IPS-18c (cell line): ENCODE measurements at regions not wholly inside any gene's neighbourhood (a gene's known extent, or its start where the extent isn't known, plus 50 kb on each side); places are given as distances from the start of the nearest gene placed in this dataset.

ENCODE experiments used
- H3K4me3 ChIP-seq: 2 replicates; pipeline ENCODE4 v1.7.0; 2013; ENCODE audit warnings: low read depth, mild to moderate bottlenecking, low read length, moderate library complexity; ENCODE audit not compliant: insufficient read depth
- H3K9me3 ChIP-seq: one replicate; pipeline ENCODE4 v1.6.1; 2013; ENCODE audit warnings: mild to moderate bottlenecking, low read length, moderate library complexity; ENCODE audit not compliant: control insufficient read depth, insufficient read depth

DNA sequence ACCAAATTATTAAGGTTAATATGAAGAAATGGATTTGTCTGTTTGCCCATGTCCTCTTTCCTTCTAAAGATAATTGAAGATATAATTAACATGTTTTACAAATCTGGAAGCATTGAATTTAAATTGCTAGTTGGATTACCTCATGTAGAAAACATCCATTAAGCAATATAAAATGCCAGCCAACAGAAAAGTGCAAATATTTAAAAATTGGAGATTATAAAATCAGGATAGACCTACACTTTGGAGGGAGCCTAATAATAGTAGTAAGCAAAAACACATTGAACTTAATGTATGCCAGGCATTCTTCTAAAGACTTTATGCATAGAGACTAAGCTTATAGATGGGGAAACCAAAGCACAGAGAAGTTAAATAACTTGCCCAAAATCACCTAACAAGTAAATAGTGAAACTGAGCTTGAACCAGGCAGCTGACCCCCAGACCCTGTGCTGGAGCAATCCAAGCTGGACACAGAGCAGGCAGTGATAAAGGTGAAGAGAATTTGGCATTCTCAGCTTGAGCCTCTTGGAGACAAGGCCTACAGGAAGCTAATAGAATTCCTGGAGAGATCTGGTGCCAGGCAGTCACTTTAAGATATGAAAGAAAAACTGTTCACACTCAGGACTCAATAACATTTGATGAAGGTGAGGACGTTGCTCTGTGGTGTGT, 119.8 kb downstream of the ASCL1 start:
- no peak overlapping the region for H3K4me3 ChIP-seq
- H3K9me3 ChIP-seq, result no peaks in the 10 kb centered on the region

DNA sequence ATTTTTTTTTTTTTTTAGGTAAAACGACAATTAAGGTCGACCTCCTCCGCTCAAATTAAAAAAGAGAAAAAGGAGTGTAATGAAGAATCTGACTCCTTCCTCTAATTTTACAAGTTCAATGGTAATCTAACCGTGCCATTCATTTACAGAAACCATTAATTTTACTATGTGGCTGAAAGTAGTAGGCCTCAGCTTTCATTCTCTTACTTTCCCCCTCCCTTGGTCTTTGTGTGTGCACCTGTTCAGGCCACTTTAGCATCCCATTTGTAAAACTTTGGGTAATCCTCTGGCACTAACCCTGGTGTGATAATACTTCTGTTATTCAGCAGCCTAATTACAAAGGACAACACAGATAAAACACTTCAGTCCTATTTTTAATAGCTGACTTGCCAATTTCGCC, 128.1 kb downstream of the ASCL1 start:
- no peak overlapping the region for H3K4me3 ChIP-seq
- no peaks in the 10 kb centered on the region for H3K9me3 ChIP-seq

DNA sequence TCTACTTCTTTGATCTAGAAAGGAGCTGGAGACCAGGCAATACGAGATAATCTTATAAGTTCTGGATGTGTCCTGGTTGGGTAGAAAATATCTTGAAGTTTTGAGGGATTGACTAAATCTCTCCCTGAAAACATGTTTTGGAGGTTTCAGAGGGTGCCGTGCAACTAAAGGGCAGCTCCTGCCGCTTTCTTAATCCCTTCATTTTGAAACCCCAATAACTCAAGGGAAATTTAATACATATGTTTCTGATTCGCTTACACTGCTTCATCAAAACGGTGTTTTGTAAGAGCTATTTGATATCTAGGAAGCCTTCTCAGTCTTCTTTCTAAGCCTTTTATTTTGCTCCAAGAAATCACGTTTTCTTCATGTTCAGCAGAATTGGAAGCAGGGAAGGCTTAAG, 129.0 kb downstream of the ASCL1 start:
- H3K9me3 ChIP-seq, result no peaks in the 10 kb centered on the region
- no peak overlapping the region for H3K4me3 ChIP-seq

DNA sequence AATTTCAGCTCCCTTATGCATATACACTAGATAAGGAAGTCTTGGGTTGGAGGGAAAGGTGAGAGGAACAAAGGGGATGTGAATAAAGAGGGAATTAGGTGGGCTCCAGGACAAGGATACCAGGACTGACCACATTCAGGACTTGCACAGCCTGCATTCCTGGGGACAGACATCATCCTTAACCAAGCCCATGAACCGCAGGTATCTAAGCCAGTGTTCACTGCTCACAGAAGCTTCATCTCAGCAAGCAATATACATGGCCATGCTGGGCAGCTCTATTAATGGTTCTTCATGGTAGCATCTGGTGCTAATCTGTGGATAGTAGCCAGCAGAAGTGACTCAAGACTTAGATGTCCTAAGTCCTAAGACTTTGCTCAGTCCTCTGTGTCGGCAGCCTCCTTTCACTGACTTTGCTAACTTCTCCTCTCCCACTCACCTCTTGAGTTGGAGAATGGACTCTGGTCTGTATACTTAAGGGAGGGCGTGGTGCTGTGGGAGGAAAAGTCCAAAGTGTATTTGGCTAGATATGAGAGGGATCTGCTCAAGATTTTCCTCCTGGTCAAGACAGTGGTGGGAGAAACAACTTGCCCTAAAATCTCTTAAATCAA, 136.1 kb downstream of the ASCL1 start:
- no peaks in the 10 kb centered on the region for H3K9me3 ChIP-seq
- H3K4me3 ChIP-seq, result no peak overlapping the region

DNA sequence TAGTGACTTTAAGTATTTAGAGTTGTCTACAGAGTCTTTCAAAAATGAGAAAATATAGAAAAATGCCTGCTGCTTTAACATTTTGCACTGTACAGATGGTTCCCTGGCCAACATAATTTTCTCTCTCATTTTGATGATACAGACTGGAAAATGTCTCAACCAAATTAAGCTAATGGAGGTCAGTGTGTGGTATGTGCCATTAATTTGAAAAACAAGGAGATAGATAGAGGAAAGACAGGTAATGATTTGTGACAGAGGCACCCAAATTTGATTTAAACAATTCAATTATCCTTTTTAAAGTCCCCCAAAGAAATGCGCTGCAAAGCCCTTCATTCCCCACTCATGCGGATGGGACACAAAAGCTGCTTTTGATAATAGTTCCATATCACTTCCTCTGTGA, 140.0 kb downstream of the ASCL1 start:
- H3K9me3 ChIP-seq, result no peaks in the 10 kb centered on the region
- no peak overlapping the region for H3K4me3 ChIP-seq

DNA sequence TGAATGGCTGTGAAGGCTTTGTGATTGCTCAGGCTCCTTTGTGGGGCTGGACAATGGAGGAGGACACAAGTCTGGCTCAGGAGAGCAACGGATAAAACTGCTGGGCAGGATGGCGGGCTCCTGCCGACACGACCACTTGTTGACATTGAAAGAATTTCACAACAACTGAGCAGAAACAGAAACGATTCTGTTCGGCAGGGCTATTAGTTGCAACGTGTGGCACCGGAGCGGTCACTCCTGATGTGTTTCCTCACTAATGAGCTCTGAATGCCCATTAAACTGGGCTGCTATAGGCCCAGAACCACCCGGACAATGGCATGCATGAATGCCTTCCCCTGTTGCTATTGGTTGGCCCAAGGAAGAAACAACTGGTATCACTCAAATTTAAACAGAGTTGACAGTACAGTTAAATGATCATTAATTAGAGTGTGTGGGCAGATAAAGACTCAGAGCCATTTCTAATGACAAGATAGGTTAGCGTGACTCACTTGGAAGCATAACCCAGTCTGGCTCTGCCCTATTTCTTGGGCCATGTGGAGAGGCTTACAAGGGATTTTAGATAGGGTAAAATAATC, 142.9 kb downstream of the ASCL1 start:
- H3K4me3 ChIP-seq, result no peak overlapping the region
- H3K9me3 ChIP-seq, result no peaks in the 10 kb centered on the region

DNA sequence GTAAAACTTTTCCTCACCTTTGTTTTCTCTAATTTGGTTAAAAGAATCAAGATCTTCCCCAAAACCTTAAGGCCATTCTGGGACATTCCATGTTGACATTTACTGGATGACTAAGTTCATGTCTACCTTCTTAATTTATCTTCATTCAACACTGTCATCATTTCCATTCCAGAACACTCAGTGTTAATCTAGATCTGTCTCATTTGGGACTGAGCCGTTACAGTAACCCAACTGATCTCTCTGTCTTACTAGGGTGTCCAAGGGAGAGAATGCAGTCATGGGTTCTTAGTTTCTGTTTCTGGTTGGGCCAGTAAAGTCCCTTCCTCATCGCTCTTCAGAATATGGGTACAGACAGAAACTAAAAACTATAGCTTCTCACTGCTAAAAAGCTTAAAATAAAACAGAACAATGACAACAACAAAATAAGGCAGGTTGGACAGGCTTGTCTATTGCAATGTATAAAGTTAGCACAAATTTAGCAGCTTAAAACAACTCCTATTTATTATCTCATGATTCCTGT, 144.8 kb downstream of the ASCL1 start:
- H3K4me3 ChIP-seq, result no peak overlapping the region
- no peaks in the 10 kb centered on the region for H3K9me3 ChIP-seq

DNA sequence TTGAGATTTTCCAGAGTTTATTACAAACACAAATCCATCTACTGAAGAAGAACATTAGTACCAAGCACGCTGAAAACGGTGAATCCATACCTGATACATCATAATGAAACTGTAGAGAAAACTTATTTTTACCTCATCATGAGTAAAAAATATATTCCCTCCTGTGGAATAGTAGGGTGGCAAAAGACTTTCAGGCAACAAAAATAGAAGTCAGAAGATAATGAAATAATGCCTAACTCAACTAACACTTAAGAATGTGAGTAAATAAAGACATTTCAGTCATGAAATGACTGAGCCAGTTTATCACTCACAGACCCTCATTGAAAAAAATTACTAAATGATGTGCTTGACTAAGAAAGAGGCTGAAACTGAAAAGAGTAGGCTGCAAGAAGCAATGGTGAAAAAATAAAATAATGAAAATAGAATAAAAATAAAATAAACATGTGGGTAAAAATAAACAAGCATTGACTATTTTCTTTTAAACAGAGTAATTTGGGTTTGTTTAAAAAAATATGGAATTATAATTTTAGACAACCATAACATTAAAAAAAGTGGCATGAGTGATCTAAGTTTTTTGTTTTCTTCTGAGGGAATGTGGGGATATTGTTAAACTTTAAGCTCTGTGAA, 148.6 kb downstream of the ASCL1 start:
- Histone ChIP-seq H3K9me3 (no peaks in the 10 kb centered on the region), H3K4me3 (no peak overlapping the region)

DNA sequence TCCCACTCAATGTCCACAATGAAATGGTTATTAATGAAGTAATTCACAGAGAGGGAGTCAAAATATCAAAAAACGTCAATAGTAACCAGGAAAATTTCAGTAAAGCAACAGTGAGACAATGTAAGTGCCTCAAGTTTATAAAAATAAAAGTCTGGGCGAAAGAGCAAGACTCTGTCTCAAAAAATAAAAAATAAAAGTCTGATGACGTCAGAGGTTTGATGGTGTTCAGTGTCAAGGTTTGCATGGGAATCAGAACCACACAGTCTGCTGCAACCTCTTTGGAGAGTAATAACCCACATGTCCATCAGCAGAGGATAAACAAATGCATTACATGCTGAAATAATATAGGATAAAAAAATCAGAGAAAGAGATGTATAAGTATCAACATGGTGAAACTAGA, 152.4 kb downstream of the ASCL1 start:
- Histone ChIP-seq H3K9me3 (no peaks in the 10 kb centered on the region), H3K4me3 (no peak overlapping the region)

DNA sequence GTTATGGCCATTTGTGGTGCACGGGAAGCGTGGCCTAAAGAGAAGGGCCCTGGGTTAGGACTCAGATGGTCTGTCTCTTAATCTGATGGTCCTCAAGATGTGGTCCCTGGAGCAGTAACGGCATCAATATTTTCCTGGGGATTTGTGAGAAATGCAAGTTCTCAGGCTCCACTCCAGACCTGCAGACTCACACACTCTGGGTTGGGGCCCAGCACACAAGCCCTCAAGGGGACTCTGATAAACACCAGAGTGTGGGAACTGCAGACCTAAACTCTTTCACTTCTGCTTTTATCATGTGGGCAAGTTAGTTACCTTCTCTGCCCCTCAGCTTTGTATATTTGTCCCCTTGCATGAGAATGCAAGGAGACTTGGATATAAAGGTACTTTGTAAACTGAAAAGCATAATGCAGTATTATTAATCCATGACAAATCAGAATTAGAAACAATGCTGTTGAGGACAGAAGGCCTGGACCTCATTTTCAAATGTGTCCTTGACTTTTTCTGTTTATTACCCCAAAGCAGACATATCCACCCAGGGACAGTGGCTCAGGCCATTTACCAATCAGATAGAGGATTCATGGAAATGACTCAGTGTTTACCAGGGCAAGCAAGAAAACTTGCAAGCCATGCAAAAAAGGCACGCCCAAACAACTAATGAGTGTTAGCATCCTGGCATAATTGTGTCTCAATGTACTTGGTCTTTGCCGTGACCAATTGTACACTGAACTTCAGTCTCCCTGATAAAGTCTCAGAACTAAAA, 157.0 kb downstream of the ASCL1 start:
- Histone ChIP-seq H3K4me3 (no peak overlapping the region), H3K9me3 (no peaks in the 10 kb centered on the region)

DNA sequence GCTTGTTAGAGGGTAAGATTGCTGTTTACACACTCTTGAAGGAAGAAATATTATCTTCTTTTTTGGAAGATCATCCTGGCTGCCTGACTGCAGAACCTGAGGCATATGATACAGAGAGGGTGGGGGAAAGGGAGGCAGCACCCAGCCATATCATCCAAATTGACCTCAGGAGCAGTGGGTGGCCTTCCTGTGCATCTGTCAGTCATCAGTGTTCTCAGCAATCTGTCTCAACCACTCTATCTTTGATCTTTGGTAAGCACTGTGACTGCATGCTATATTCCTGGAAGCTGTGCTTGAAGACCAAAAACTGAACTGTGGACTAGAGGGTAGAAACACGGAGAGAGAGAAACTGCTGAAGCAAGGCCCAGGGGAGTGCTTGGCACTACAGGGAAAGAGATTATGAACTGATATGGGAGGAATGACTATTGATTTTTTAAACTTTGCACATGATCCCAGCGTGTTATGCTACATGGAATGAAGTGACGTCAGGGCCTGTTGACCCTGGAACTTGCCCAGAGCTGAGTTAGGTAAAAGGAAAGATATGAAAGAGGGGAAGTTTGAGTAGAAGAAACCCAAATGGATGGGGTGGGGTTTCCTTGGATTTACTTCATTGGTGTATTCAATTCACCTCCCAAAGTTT, 171.5 kb downstream of the ASCL1 start:
- H3K4me3 ChIP-seq, result no peak overlapping the region
- H3K9me3 ChIP-seq, result no peaks in the 10 kb centered on the region

DNA sequence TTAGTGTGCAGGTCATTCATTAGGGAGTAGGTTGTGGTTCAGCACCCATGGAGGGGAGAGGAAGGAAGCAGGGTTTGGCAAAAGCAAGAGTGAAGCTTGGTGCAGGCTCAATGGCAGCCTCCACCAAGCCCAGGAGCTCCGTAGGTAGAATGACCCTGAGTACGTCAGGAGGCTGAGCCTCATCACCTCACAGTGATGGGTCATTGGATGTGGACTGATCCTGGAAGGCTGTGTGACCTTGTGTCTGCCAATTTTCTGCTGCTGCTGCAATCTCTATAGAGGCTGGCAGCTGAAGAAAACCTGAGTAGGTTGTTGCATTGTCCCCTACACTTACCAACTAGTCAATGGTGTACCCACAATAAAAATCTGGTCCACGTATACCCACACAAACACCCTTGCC, 173.1 kb downstream of the ASCL1 start:
- no peaks in the 10 kb centered on the region for H3K9me3 ChIP-seq

DNA sequence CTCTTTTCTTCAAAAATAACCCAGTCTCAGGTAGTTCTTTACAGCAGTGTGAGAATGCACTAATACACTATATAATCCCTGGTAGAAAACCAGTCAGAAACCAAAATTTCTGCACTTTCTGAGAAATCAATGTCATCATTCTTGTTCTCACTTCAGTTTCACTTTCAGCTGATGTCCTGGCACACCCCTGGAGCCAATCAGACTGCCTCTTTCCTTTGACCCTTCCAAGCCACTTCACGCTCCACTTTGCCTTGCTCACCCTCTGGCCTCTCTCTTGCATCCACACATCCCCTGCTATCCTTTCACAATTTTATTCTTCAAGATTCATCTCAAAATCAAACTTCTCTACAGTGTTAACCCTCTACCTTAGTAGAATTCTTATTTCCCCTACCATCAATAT, 181.1 kb downstream of the ASCL1 start:
- Histone ChIP-seq H3K9me3 (no peaks in the 10 kb centered on the region), H3K4me3 (no peak overlapping the region)

More for the DNA sequence above, 173.1 kb downstream of the ASCL1 start:
- H3K4me3 ChIP-seq, result no peak overlapping the region

DNA sequence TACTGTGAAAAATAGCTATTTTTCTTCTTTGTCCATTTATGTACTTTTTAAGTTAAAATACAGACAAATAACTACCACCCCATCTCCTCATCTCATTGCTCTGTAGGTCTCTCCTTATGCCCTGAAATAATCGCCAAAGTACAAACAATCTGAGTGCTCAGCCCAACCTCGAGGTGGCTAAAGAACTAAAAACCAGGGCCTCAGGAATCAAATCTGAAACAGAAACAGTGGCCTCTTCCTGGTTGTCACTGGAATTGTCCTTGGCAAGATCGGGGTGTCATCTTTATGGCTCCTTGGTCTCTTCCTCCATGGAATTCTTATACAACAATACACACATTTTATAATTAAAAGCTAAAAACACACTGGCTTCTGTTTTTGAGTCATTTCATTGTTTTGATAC, 182.4 kb downstream of the ASCL1 start:
- Histone ChIP-seq H3K4me3 (no peak overlapping the region), H3K9me3 (no peaks in the 10 kb centered on the region)

DNA sequence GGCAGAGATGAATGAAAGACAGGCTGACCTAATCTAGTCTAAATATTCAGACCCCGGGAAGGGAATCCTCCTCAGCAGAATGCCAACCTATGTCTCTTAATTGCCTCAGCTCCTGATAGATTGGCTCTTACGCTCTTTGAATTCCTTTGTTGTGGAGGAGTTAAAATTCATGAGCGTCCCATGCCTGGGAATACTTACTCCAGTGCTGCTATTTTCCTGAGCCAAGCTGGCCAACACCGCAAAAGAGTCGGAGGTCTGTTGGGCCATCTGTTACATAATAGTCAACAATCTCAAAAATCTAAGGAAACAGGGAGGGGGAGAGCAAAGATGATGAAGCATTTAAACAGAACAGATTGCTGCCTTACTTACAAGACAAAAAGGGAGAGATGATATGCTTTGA, 182.8 kb downstream of the ASCL1 start:
- H3K4me3 ChIP-seq, result no peak overlapping the region
- no peaks in the 10 kb centered on the region for H3K9me3 ChIP-seq

DNA sequence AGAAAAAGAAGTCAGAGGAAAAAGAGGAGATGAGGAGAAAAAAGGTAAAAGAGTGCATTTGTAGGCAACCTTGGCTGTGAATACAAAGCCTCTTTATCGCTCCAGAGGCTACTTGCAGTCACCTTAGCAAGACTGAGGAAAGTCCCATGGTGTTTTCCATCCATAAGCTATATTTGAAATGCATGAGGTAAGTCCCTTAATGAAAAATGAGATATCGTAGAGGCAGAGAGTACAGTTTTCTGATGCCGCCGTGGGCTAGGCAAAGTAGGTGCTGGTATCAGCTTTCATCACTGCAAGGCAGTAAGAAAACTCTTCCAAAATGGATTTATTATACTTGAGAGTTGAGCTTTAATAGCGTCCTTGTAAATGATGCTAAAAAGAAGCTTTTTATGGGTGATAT, 186.8 kb downstream of the ASCL1 start:
- Histone ChIP-seq H3K4me3 (no peak overlapping the region), H3K9me3 (no peaks in the 10 kb centered on the region)

DNA sequence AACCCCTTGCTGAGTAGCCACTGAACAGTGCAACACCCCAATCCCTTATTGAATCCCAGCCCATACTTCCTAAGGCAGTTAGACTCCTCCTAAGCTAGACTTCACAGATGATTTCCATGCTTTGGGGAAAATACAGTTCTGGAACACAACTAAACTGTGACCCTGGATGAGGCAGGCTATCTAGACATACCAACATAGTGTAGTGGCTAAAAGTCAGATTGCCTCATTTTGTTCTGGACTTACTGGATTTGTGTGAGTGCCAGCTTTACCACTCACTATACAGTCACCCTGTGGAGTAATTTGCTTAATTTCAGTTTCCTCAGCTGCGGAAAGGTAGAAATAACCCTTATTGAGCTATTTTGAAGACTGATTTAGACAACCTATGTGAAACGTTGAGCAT, 203.1 kb downstream of the ASCL1 start:
- Histone ChIP-seq H3K9me3 (no peaks in the 10 kb centered on the region), H3K4me3 (no peak overlapping the region)
